Spinal cord (tissue), 9 donors: ENCODE measurements at regions not wholly inside any gene's neighbourhood (a gene's known extent, or its start where the extent isn't known, plus 50 kb on each side); places are given as distances from the start of the nearest gene placed in this dataset.
A peak's percentile ranks its signal among the peaks of the same experiment; 100 is the strongest.
"Not testable (repeated sequence)": the region's sequence is repeated elsewhere in the genome, so short reads cannot be mapped to it uniquely, and the experiment has no call there.

Experiments
- DNase-seq, 6 donors: peaks; one replicate each; pipeline versions ENCODE4 v3.0.0 to v3.0.0-alpha.2; 2013 to 2015; ENCODE audit warnings: low spot score in 6 of 6, low read depth in 4 of 6
- H3K27ac ChIP-seq: one replicate; pipeline ENCODE4 v1.5.1; 2013; ENCODE audit warnings: low read depth, low read length, control low read depth
- H3K27me3 ChIP-seq: one replicate; pipeline ENCODE4 v1.6.1; 2013; ENCODE audit warnings: low read length; ENCODE audit not compliant: control insufficient read depth, insufficient read depth
- H3K36me3 ChIP-seq: one replicate; pipeline ENCODE4 v1.6.1; 2013; ENCODE audit warnings: low read length; ENCODE audit not compliant: control insufficient read depth, insufficient read depth
- H3K4me1 ChIP-seq: one replicate; pipeline ENCODE4 v1.6.1; 2013; ENCODE audit warnings: low read length; ENCODE audit not compliant: control insufficient read depth, insufficient read depth
- H3K4me3 ChIP-seq: one replicate; pipeline ENCODE4 v1.5.1; 2013; ENCODE audit warnings: low read depth, low read length, control low read depth
- H3K9me3 ChIP-seq: one replicate; pipeline ENCODE4 v1.6.1; 2013; ENCODE audit warnings: low read length; ENCODE audit not compliant: control insufficient read depth, insufficient read depth
- WGBS: methylation state at CpG from one replicate; pipeline ENCODE4 v1.1.5; 2013; ENCODE audit warnings: missing lambda C conversion rate; ENCODE audit not compliant: insufficient coverage; 5-methylcytosine and 5-hydroxymethylcytosine counted together
- donor health status: healthy.

- not testable (repeated sequence) for DNase-seq, H3K27ac ChIP-seq
These were observed 368.4 kb upstream of the TSPY2 start for GRCh38 chrY:5877617-5878016.

GRCh38 chrY:5890655-5891054, 355.4 kb upstream of the TSPY2 start:
- not testable (repeated sequence) for H3K4me3 ChIP-seq, DNase-seq, H3K36me3 ChIP-seq, H3K9me3 ChIP-seq, H3K27ac ChIP-seq, H3K27me3 ChIP-seq, H3K4me1 ChIP-seq
- no CpG with 5 or more reads among the region's 1 CpG for WGBS

More at GRCh38 chrY:5877617-5878016, 368.4 kb upstream of the TSPY2 start:
- no CpG with 5 or more reads among the region's 1 CpG for WGBS
- H3K9me3 ChIP-seq, H3K36me3 ChIP-seq, H3K4me1 ChIP-seq, H3K27me3 ChIP-seq, H3K4me3 ChIP-seq: not testable (repeated sequence)

DNA sequence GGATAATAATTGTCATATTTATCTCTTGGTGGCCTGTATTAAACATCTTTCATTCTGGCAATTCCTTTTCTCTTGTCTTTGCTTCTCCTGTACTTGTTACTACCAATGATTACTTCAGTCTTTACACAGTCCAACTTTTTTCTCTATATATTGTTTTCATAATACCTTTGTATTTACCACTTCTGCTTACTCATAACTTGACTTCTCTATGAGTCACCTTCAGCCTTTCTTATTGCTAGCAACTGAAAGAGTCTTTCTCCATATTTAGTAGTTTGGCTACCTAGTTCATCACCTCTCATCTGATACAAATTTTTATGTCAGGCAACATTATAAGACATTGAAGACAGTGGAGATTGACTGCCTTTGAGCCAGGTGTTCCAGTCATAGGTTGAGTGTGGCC, 349.3 kb upstream of the TSPY2 start:
- not testable (repeated sequence) for H3K27ac ChIP-seq, H3K36me3 ChIP-seq, H3K27me3 ChIP-seq, H3K9me3 ChIP-seq, DNase-seq, H3K4me3 ChIP-seq, H3K4me1 ChIP-seq

DNA sequence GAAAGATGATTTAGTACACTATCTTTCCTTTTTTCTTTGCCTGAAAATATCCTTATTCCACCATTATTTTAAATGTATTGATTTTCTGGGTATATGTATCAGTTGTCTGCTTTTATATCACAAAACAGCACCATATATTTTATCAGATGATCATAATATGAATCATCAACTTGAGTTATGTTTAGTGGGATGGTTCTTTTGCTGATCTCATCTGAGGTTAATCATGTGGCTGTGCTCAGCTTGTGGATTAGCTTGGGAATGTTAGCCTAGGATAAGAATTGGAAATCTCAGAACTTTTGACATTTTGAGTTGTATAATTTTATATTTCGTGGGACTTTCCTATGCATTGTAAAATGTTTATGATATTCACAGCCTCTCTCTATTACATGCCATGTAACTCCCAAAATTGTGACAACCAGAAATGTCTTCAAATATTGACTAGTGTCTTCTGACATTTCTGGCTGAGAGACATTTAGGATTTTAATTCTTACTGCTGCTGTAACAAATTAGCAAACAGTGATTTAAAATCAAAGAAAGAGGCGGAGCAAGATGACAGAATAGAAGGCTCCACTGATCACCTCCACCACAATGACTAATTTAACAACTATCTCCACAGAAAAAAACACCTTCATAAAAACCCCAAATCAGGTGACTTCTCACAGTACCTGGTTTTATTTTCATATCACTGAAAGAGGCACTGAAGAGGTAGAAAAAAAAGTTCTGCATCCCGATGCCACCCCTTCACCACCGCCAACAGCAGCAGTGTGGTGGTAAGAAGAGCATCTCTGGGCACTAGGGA, 337.1 kb upstream of the TSPY2 start:
- not testable (repeated sequence) for DNase-seq, H3K27me3 ChIP-seq
- WGBS = no CpG with 5 or more reads among the region's 4 CpGs

DNA sequence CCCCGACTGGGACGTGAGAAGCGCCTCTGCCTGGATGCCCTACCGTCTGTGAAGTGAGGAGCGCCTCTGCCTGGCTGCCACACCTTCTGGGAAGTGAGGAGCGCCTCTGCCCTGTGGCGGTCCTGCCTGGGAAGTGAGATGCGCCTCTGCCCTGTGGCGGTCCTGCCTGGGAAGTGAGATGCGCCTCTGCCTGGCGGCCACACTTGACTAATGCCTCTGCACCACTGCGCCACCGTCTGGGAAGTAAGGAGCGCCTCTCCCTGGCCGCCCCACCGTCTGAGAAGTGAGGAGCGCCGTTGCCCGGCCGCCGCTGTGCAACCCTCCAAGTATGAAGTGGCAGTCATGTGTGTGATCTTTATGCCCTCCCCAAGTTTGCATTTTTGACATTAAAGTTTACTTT, 307.6 kb upstream of the TSPY2 start:
- no CpG with 5 or more reads among the region's 21 CpGs for WGBS
- H3K9me3 ChIP-seq, H3K36me3 ChIP-seq, H3K4me1 ChIP-seq, H3K4me3 ChIP-seq, H3K27me3 ChIP-seq, H3K27ac ChIP-seq, DNase-seq: not testable (repeated sequence)

More for the DNA sequence above, 337.1 kb upstream of the TSPY2 start:
- H3K4me1 ChIP-seq, H3K27ac ChIP-seq, H3K4me3 ChIP-seq, H3K36me3 ChIP-seq, H3K9me3 ChIP-seq: not testable (repeated sequence)

- H3K9me3 ChIP-seq, H3K4me1 ChIP-seq, DNase-seq, H3K4me3 ChIP-seq, H3K36me3 ChIP-seq, H3K27me3 ChIP-seq, H3K27ac ChIP-seq: not testable (repeated sequence)
- WGBS = no CpG with 5 or more reads among the region's 4 CpGs
These were observed 299.5 kb upstream of the TSPY2 start for GRCh38 chrY:5946380-5947119.

DNA sequence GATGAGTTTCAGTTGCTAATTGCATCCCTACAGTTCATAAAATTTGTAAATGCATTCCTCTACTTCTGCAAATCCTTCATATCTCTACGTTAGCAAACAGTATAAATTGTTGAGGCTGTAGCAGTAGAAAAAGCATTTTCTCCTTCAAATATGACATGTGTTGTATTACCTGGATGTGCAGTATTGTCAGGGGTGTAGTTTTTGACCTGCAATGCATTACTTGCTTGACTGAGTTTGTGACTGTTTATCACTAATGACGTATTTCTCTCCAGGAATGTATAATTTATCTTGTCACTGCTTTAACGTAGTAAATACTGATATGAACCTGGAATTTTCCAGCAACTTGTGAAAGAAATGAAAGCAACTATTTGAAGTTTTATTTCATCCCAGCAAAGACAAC, 279.0 kb upstream of the TSPY2 start:
- not testable (repeated sequence) for H3K27me3 ChIP-seq, H3K27ac ChIP-seq, H3K4me1 ChIP-seq, H3K9me3 ChIP-seq, H3K4me3 ChIP-seq, H3K36me3 ChIP-seq
- WGBS = no CpG with 5 or more reads among the region's 3 CpGs
- peak in 1 of 6 donors; percentile 6 for DNase-seq

DNA sequence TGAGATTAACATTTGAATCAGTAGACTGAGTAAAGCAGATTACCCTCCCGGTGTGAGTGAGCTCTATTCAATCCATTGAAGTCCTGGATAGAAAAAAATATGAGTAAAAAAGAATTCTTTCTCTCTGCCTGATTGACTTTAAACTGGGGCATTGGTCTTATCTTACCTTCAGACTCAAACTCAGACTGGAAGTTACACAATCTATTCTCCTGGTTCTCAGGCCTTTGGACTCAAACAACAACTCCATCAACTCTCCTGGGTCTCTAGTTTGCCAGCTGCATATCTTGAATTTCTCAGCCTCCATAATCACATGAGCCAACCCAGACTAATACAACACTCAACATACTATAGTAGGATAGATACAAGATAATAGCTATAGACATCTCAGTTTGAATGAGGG, 255.4 kb upstream of the TSPY2 start:
- no CpG with 5 or more reads among the region's 1 CpG for WGBS
- H3K27me3 ChIP-seq, H3K36me3 ChIP-seq, H3K4me3 ChIP-seq, H3K4me1 ChIP-seq, DNase-seq, H3K27ac ChIP-seq, H3K9me3 ChIP-seq: not testable (repeated sequence)
